ENCODE measurements at regions not wholly inside any gene's neighbourhood (a gene's known extent, or its start where the extent isn't known, plus 50 kb on each side); places are given as distances from the start of the nearest gene placed in this dataset.

DNA sequence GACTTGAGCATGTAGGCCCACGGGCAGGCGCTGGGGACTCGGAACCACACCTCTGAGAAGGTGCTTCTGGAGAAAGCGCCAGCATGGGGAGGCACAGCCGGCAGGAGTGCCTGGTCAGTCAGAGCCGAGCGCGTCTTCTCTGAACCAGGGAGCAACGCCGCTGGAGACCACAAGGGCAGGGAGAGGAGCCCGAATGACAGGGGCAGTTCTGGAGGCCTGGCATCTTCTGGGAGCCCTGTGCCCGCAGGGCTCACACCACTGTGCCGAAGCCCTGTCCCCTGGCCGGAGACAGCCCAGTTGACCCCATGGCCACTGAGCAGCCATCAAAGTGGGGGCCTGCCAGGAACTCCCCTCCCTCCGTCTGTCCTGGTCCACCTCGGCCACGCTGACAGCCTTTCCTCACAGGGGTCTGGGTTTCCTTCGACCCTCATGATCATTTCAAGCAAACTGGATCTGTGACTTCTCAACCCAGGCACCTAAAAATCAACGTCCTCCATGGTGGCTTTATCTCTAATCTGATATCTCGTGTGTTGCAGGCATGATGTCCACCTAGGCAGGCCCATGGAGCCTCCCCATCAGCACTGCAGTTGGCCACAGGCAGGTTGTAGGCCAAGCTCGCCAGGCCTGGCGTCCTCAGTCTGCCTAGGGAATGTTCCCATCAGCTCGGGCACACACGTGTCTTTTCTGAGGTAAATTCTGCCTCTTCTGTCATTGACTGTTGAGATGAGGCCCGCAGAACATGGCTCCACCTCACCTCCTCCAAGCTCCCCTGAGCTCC lies 299.3 kb upstream of the RTL1 start:
- Histone ChIP-seq H3K27me3 (ENCODE audit: control insufficient read depth in 2 of 2, insufficient read depth in 2 of 2, low read length in 2 of 2) (no peaks in the 10 kb centered on the region), H3K9me3 (replicated peaks in 1 of 2; ENCODE audit: control insufficient read depth in 1 of 2, insufficient read depth in 1 of 2, low read length in 2 of 2) (peaks cover 0 to 4% of the 10 kb centered on the region in 2 donors), H3K36me3 (replicated peaks in 1 of 2; ENCODE audit: control insufficient read depth in 1 of 2, insufficient read depth in 2 of 2, low read length in 2 of 2) (no peaks in the 10 kb centered on the region), H2AFZ (ENCODE audit: insufficient read depth, low read depth, low read length, poor library complexity, severe bottlenecking) (no peak overlapping the region), H3K9ac (ENCODE audit: insufficient read depth, low read length, poor library complexity, severe bottlenecking) (no peak overlapping the region), H3K4me3 (replicated peaks in 1 of 3; ENCODE audit: low read depth in 2 of 3, low read length in 3 of 3) (no peak overlapping the region), H3K27ac (ENCODE audit: low read depth in 1 of 2, low read length in 2 of 2) (no peak overlapping the region), H3K4me1 (ENCODE audit: control insufficient read depth in 1 of 2, insufficient read depth in 2 of 2, low read length in 2 of 2) (no peaks in the 10 kb centered on the region), H3K79me2 (ENCODE audit: insufficient read depth, low read length) (no peaks in the 10 kb centered on the region), H3K4me2 (replicated peaks; ENCODE audit: extremely low read depth, low read length, poor library complexity, severe bottlenecking) (no peak overlapping the region), H4K20me1 (ENCODE audit: insufficient read depth, low read length) (no peaks in the 10 kb centered on the region)
- 89% methylated on average over 22 of the region's 25 CpGs for WGBS (ENCODE audit: insufficient coverage)
- Mint-ChIP-seq H3K27ac (no peak overlapping the region), H3K27me3 (ENCODE audit: low read depth in 3 of 3) (peaks cover 0 to 6% (median 3%) of the 10 kb centered on the region in 3 donors), H3K4me1 (no peaks in the 10 kb centered on the region), H3K4me3 (no peak overlapping the region), H3K9me3 (peaks cover 6 to 19% (median 13%) of the 10 kb centered on the region in 7 donors), H3K36me3 (no peaks in the 10 kb centered on the region)
- intact Hi-C loops (cut with micrococcal nuclease), result no loop called here
- no peak for DNase-seq
- TF ChIP-seq, protein P1, sequence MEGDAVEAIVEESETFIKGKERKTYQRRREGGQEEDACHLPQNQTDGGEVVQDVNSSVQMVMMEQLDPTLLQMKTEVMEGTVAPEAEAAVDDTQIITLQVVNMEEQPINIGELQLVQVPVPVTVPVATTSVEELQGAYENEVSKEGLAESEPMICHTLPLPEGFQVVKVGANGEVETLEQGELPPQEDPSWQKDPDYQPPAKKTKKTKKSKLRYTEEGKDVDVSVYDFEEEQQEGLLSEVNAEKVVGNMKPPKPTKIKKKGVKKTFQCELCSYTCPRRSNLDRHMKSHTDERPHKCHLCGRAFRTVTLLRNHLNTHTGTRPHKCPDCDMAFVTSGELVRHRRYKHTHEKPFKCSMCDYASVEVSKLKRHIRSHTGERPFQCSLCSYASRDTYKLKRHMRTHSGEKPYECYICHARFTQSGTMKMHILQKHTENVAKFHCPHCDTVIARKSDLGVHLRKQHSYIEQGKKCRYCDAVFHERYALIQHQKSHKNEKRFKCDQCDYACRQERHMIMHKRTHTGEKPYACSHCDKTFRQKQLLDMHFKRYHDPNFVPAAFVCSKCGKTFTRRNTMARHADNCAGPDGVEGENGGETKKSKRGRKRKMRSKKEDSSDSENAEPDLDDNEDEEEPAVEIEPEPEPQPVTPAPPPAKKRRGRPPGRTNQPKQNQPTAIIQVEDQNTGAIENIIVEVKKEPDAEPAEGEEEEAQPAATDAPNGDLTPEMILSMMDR (IDR thresholded peaks at IDR 0.05), result no peak

DNA sequence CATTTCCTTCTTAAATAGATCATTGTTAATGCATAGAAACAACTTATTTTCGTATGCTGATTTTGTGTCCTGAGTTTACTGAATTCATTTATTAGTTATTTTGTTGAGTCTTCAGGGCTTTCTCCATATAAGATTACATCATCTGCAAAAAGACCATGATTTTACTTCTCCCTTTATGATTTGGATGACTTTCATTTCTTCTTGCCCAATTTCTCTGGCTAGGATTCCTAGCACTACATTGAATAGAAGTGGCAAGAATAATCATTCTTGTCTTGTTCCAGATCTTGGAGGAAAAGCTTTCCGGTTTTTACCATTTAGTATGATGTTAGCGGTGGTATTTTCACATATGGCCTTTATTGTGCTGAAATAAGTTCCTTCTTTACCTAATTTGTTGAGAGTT lies 303.0 kb upstream of the RTL1 start:
- Histone ChIP-seq H3K4me3 (replicated peaks in 1 of 3; ENCODE audit: low read depth in 2 of 3, low read length in 3 of 3) (no peak overlapping the region), H3K79me2 (ENCODE audit: insufficient read depth, low read length) (no peaks in the 10 kb centered on the region), H3K9ac (ENCODE audit: insufficient read depth, low read length, poor library complexity, severe bottlenecking) (no peak overlapping the region), H3K9me3 (replicated peaks in 1 of 2; ENCODE audit: control insufficient read depth in 1 of 2, insufficient read depth in 1 of 2, low read length in 2 of 2) (peaks cover 12 to 25% of the 10 kb centered on the region in 2 donors), H3K36me3 (replicated peaks in 1 of 2; ENCODE audit: control insufficient read depth in 1 of 2, insufficient read depth in 2 of 2, low read length in 2 of 2) (no peaks in the 10 kb centered on the region), H3K27me3 (ENCODE audit: control insufficient read depth in 2 of 2, insufficient read depth in 2 of 2, low read length in 2 of 2) (no peaks in the 10 kb centered on the region), H3K27ac (ENCODE audit: low read depth in 1 of 2, low read length in 2 of 2) (no peak overlapping the region), H3K4me1 (ENCODE audit: control insufficient read depth in 1 of 2, insufficient read depth in 2 of 2, low read length in 2 of 2) (no peaks in the 10 kb centered on the region), H3K4me2 (replicated peaks; ENCODE audit: extremely low read depth, low read length, poor library complexity, severe bottlenecking) (no peak overlapping the region), H4K20me1 (ENCODE audit: insufficient read depth, low read length) (no peaks in the 10 kb centered on the region), H2AFZ (ENCODE audit: insufficient read depth, low read depth, low read length, poor library complexity, severe bottlenecking) (no peak overlapping the region)
- TF ChIP-seq, protein P1 (IDR thresholded peaks at IDR 0.05), result no peak
- Mint-ChIP-seq H3K36me3 (no peaks in the 10 kb centered on the region), H3K4me1 (no peaks in the 10 kb centered on the region), H3K27ac (no peak overlapping the region), H3K27me3 (ENCODE audit: low read depth in 3 of 3) (peaks cover 0 to 3% (median 0%) of the 10 kb centered on the region in 3 donors), H3K9me3 (peaks cover 19 to 38% (median 29%) of the 10 kb centered on the region in 7 donors), H3K4me3 (no peak overlapping the region)
- intact Hi-C loops (cut with micrococcal nuclease), result no loop called here
- no CpG with 5 or more reads among the region's 3 CpGs for WGBS (ENCODE audit: insufficient coverage)
- no peak for DNase-seq

Data from CD14-positive monocyte (primary cell).